Fibroblast of lung (primary cell): ENCODE measurements at regions not wholly inside any gene's neighbourhood (a gene's known extent, or its start where the extent isn't known, plus 50 kb on each side); places are given as distances from the start of the nearest gene placed in this dataset.

Source experiments
- DNase-seq, 2 donors: peaks; one replicate each; pipeline versions ENCODE4 v3.0.0 to v3.0.0-alpha.2; 2010; ENCODE audit warnings: low read depth in 2 of 2
- H2AFZ ChIP-seq: 2 replicates; pipeline ENCODE4 v1.5.1; 2012; ENCODE audit warnings: low read length, control low read depth, inconsistent platforms
- H3K27ac ChIP-seq: 2 replicates; pipeline ENCODE4 v1.5.1; 2011; ENCODE audit warnings: low read length, control low read depth; ENCODE audit not compliant: insufficient read depth
- H3K27me3 ChIP-seq: 2 replicates; pipeline ENCODE4 v1.5.1; 2011; ENCODE audit warnings: mild to moderate bottlenecking, low read length; ENCODE audit not compliant: control insufficient read depth, insufficient read depth
- H3K36me3 ChIP-seq: 2 replicates; pipeline ENCODE4 v1.5.1; 2011; ENCODE audit warnings: low read length; ENCODE audit not compliant: control insufficient read depth, insufficient read depth
- H3K4me1 ChIP-seq: 2 replicates; pipeline ENCODE4 v1.5.1; 2011; ENCODE audit warnings: low read length; ENCODE audit not compliant: control insufficient read depth, insufficient read depth; ENCODE audit errors: extremely low read depth
- H3K4me2 ChIP-seq: 2 replicates; pipeline ENCODE4 v1.5.1; 2011; ENCODE audit warnings: low read length, control low read depth; ENCODE audit not compliant: insufficient read depth; ENCODE audit errors: extremely low read depth
- H3K4me3 ChIP-seq, 4 experiments: fragments of 200-600 bp in 1 of 4; sonication (generic) in 1 of 4; replicated peaks in 1 of 4; 2 replicates each; pipeline ENCODE4 v1.5.1; 2011 to 2016; ENCODE audit warnings: low read length in 4 of 4, low read depth in 3 of 4, mild to moderate bottlenecking in 3 of 4, control low read depth in 2 of 4, inconsistent platforms in 1 of 4, mixed read lengths in 1 of 4; ENCODE audit not compliant: insufficient read depth in 1 of 4; ENCODE audit errors: control extremely low read depth in 1 of 4
- H3K79me2 ChIP-seq: 2 replicates; pipeline ENCODE4 v1.5.1; 2012; ENCODE audit warnings: mild to moderate bottlenecking, low read length, inconsistent platforms; ENCODE audit not compliant: control insufficient read depth, insufficient read depth
- H3K9ac ChIP-seq: 2 replicates; pipeline ENCODE4 v1.5.1; 2011; ENCODE audit warnings: mild to moderate bottlenecking, low read length, control low read depth; ENCODE audit not compliant: insufficient read depth
- H3K9me3 ChIP-seq: 2 replicates; pipeline ENCODE4 v1.5.1; 2012; ENCODE audit warnings: low read depth, low read length; ENCODE audit not compliant: control insufficient read depth, insufficient read depth
- H4K20me1 ChIP-seq: 2 replicates; pipeline ENCODE4 v1.5.1; 2011; ENCODE audit warnings: low read length; ENCODE audit not compliant: control insufficient read depth, insufficient read depth; ENCODE audit errors: extremely low read depth
- CTCF ChIP-seq, 2 donors: IDR thresholded peaks in 1 of 2; conservative IDR thresholded peaks in 1 of 2; 1 replicate in 1 of 2; 2 replicates in 1 of 2; pipeline ENCODE4 v1.5.1; 2011 to 2012; ENCODE audit warnings: low read length in 2 of 2, control low read depth in 1 of 2, inconsistent platforms in 1 of 2, low read depth in 1 of 2, mild to moderate bottlenecking in 1 of 2
- EZH2 ChIP-seq: IDR thresholded peaks from 2 replicates; pipeline ENCODE4 v1.5.1; 2012; ENCODE audit warnings: low read length, control low read depth, mild to moderate bottlenecking; ENCODE audit errors: missing control alignments

GRCh38 chr7:119711104-119711503 lies 561.9 kb upstream of the KCND2 start:
- Histone ChIP-seq H3K27me3 (no peaks in the 10 kb centered on the region), H4K20me1 (no peaks in the 10 kb centered on the region), H3K4me3 (no peak overlapping the region), H3K9me3 (no peaks in the 10 kb centered on the region), H3K4me2 (no peak overlapping the region), H3K9ac (no peak overlapping the region), H3K4me1 (no peaks in the 10 kb centered on the region), H2AFZ (no peak overlapping the region), H3K36me3 (no peaks in the 10 kb centered on the region), H3K27ac (no peak overlapping the region), H3K79me2 (no peaks in the 10 kb centered on the region)
- DNase-seq: no peak
- no peak for TF ChIP-seq CTCF (conservative IDR thresholded peaks at IDR 0.05 in 1 of 2, IDR thresholded peaks at IDR 0.05 in 1 of 2; ENCODE audit: low read depth in 1 of 2, low read length in 2 of 2)
- TF ChIP-seq EZH2: no peak

GRCh38 chr7:119712886-119713462 lies 560.0 kb upstream of the KCND2 start:
- no peak for DNase-seq
- H3K79me2 ChIP-seq: no peaks in the 10 kb centered on the region
- TF ChIP-seq EZH2: no peak
- TF ChIP-seq CTCF (conservative IDR thresholded peaks at IDR 0.05 in 1 of 2, IDR thresholded peaks at IDR 0.05 in 1 of 2; ENCODE audit: low read depth in 1 of 2, low read length in 2 of 2): no peak

GRCh38 chr7:119713606-119714005 lies 559.4 kb upstream of the KCND2 start:
- no peaks in the 10 kb centered on the region for H3K9me3 ChIP-seq
- H3K9ac ChIP-seq: no peak overlapping the region
- H3K4me1 ChIP-seq: no peaks in the 10 kb centered on the region
- TF ChIP-seq CTCF (conservative IDR thresholded peaks at IDR 0.05 in 1 of 2, IDR thresholded peaks at IDR 0.05 in 1 of 2; ENCODE audit: low read depth in 1 of 2, low read length in 2 of 2) (no peak), EZH2 (no peak)
- no peak for DNase-seq
- no peaks in the 10 kb centered on the region for H3K79me2 ChIP-seq
- H4K20me1 ChIP-seq: no peaks in the 10 kb centered on the region
- H3K4me2 ChIP-seq: no peak overlapping the region
- no peak overlapping the region for H3K27ac ChIP-seq
- no peaks in the 10 kb centered on the region for H3K36me3 ChIP-seq
- H3K4me3 ChIP-seq: no peak overlapping the region
- no peak overlapping the region for H2AFZ ChIP-seq
- H3K27me3 ChIP-seq: no peaks in the 10 kb centered on the region

More at GRCh38 chr7:119712886-119713462, 560.0 kb upstream of the KCND2 start:
- Histone ChIP-seq H3K9me3 (no peaks in the 10 kb centered on the region), H3K4me3 (no peak overlapping the region), H4K20me1 (no peaks in the 10 kb centered on the region), H3K4me2 (no peak overlapping the region), H3K4me1 (no peaks in the 10 kb centered on the region), H2AFZ (no peak overlapping the region), H3K9ac (no peak overlapping the region), H3K36me3 (no peaks in the 10 kb centered on the region), H3K27me3 (no peaks in the 10 kb centered on the region), H3K27ac (no peak overlapping the region)
